ENCODE measurements at regions not wholly inside any gene's neighbourhood (a gene's known extent, or its start where the extent isn't known, plus 50 kb on each side); places are given as distances from the start of the nearest gene placed in this dataset.
A peak's percentile ranks its signal among the peaks of the same experiment; 100 is the strongest.

DNA sequence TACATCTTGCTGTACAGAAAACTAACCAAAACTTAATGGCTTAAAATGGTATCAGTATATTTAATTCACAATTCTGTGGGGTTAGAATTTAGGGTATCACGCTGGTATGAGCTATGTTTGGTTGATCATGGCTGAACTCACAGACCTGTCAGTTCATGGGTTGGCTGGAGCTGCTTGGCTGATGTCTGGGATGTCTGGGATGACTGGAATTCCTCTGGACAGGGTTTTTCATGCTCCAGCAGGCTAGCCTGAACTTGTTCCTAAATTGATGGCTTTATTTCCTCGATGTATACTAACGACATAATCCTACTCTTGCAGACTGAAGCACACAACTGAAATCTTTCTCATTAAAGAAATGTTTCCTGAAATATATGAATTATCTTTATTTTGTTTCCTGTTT, 338.9 kb upstream of the GBE1 start:
- no peak for DNase-seq (ENCODE audit: low read depth)
- no peak overlapping the region for H3K4me3 ChIP-seq (ENCODE audit: control insufficient read depth, low read depth, low read length)
- TF ChIP-seq, protein P1, sequence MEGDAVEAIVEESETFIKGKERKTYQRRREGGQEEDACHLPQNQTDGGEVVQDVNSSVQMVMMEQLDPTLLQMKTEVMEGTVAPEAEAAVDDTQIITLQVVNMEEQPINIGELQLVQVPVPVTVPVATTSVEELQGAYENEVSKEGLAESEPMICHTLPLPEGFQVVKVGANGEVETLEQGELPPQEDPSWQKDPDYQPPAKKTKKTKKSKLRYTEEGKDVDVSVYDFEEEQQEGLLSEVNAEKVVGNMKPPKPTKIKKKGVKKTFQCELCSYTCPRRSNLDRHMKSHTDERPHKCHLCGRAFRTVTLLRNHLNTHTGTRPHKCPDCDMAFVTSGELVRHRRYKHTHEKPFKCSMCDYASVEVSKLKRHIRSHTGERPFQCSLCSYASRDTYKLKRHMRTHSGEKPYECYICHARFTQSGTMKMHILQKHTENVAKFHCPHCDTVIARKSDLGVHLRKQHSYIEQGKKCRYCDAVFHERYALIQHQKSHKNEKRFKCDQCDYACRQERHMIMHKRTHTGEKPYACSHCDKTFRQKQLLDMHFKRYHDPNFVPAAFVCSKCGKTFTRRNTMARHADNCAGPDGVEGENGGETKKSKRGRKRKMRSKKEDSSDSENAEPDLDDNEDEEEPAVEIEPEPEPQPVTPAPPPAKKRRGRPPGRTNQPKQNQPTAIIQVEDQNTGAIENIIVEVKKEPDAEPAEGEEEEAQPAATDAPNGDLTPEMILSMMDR (conservative IDR thresholded peaks at IDR 0.05; ENCODE audit: control insufficient read depth, insufficient read depth, low read depth, low read length) = no peak

- TF ChIP-seq, protein P1 (conservative IDR thresholded peaks at IDR 0.05; ENCODE audit: control insufficient read depth, insufficient read depth, low read depth, low read length) = no peak
- no peak for DNase-seq (ENCODE audit: low read depth)
- no peak overlapping the region for H3K4me3 ChIP-seq (ENCODE audit: control insufficient read depth, low read depth, low read length)
Observed at GRCh38 chr3:82093641-82094040, 332.2 kb upstream of the GBE1 start.

- TF ChIP-seq, protein P1 (conservative IDR thresholded peaks at IDR 0.05; ENCODE audit: control insufficient read depth, insufficient read depth, low read depth, low read length) = no peak
- no peak for DNase-seq (ENCODE audit: low read depth)
- H3K4me3 ChIP-seq (ENCODE audit: control insufficient read depth, low read depth, low read length) = no peak overlapping the region
Observed at GRCh38 chr3:82088749-82089148, 327.3 kb upstream of the GBE1 start.

DNA sequence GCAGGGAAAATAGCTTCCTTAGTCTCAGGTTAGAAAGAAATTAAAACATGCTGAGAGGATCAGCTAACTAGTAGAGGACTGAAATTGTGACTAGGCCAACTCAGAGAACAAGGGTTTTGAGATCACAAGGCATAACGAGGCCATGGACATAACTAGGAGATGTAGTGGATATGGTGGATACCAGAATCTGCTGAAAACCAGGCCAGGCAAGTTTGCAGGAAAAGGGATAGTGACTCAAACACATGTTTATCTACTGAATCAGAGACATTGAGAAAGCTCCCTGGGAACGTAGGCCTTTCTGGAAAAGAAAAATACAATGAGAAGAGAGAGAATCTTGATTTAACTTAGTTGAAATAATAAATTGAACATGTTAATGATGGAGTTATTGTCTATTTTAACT, 326.5 kb upstream of the GBE1 start:
- H3K4me3 ChIP-seq (ENCODE audit: control insufficient read depth, low read depth, low read length) = no peak overlapping the region
- TF ChIP-seq, protein P1 (conservative IDR thresholded peaks at IDR 0.05; ENCODE audit: control insufficient read depth, insufficient read depth, low read depth, low read length) = no peak
- peak; percentile 81 for DNase-seq (ENCODE audit: low read depth)

DNA sequence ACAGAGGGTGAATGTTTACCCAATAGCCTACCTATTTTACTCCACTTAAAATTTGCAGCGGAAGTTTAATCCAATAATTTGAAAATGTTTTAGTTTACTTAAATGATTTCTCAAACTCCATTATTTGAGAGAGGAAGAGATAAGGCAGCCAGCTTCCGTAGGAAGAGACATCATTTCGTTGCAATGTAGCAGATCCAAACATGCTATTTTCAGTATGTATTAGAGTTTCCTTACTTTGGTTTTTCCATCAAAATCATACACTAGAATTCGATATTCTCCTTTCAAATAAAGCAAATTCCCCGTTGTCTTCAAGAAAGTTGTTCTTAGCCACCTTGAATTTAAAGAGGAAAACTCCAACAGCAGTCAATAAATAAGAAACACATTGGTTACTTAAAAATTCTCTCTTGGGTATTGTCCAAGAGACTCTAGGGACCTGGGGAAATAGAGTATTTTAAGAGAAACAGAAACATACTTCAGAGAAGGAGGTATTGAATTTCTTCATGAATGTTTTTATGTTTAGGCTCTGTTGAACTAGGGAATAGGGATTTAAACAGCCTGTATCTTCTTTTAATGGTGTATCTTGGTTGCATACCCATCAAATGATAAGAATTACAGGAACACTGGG, 324.5 kb upstream of the GBE1 start:
- DNase-seq (ENCODE audit: low read depth) = no peak
- TF ChIP-seq, protein P1 (conservative IDR thresholded peaks at IDR 0.05; ENCODE audit: control insufficient read depth, insufficient read depth, low read depth, low read length) = no peak
- H3K4me3 ChIP-seq (ENCODE audit: control insufficient read depth, low read depth, low read length) = no peak overlapping the region

DNA sequence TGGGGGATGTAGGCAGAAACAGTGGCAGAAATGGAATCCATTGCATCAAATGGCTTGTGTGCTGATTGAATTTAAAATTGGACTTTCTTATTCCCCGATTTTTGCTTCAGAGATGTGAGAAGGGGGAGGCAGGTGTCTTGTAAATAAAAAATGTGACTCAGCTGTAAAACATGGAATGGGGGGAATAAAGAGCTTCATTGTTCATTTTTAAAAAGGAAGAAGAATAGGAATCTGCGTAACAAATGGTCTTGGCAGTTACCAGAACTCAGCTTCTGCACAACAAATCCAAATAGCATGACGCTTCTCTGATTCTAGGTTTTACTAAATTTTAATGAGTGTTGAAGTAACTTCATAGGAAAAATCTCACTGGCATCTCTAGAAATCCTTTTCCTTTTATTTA, 323.9 kb upstream of the GBE1 start:
- no peak overlapping the region for H3K4me3 ChIP-seq (ENCODE audit: control insufficient read depth, low read depth, low read length)
- TF ChIP-seq, protein P1 (conservative IDR thresholded peaks at IDR 0.05; ENCODE audit: control insufficient read depth, insufficient read depth, low read depth, low read length) = no peak
- no peak for DNase-seq (ENCODE audit: low read depth)

DNA sequence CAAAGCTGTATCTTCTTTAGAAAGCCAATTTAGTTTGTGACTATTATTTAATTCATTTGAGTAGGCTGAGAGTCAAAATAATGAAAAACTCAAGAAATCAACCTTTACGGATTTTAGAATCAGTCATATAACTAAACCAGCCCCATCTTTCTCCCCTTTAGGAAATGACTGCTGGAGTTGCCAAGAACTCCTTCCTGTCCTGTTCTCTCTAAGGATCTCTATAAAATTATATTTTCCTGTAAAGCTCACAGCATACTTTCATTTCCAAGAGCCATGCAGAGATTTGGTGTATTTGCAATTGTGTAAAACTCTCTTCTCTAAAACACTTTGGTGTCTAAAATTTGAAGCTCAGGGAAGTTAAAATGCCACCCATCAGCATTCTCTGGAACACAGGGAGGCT, 323.4 kb upstream of the GBE1 start:
- H3K4me3 ChIP-seq (ENCODE audit: control insufficient read depth, low read depth, low read length) = no peak overlapping the region
- TF ChIP-seq, protein P1 (conservative IDR thresholded peaks at IDR 0.05; ENCODE audit: control insufficient read depth, insufficient read depth, low read depth, low read length) = no peak
- DNase-seq (ENCODE audit: low read depth) = no peak

Data from fibroblast of mammary gland (primary cell).